HG03095 (cell line): ENCODE measurements at regions not wholly inside any gene's neighbourhood (a gene's known extent, or its start where the extent isn't known, plus 50 kb on each side); places are given as distances from the start of the nearest gene placed in this dataset.

ENCODE experiments used
- ATAC-seq: cut with Tn5 transposase; IDR thresholded peaks from one replicate; pipeline ENCODE4 v1.9.1; 2021; ENCODE audit warnings: moderate library complexity; ENCODE audit not compliant: unreplicated experiment

- ATAC-seq: no peak
Measured at GRCh38 chr2:4551691-4552474, 848.5 kb downstream of the DCDC2C start.

GRCh38 chr2:4553241-4553640 lies 849.9 kb downstream of the DCDC2C start:
- ATAC-seq: no peak

GRCh38 chr2:4556135-4556896 lies 852.9 kb downstream of the DCDC2C start:
- no peak for ATAC-seq

GRCh38 chr2:4561196-4561595 lies 857.8 kb downstream of the DCDC2C start:
- ATAC-seq: no peak

- ATAC-seq: no peak
Measured at GRCh38 chr2:4576075-4576474, 872.7 kb downstream of the DCDC2C start.

- ATAC-seq: no peak
Measured at GRCh38 chr2:4579977-4580376, 876.6 kb downstream of the DCDC2C start.

GRCh38 chr2:4585057-4585635 lies 881.8 kb downstream of the DCDC2C start:
- no peak for ATAC-seq

- no peak for ATAC-seq
Measured at GRCh38 chr2:4588606-4589005, 885.2 kb downstream of the DCDC2C start.

GRCh38 chr2:4591261-4591660 lies 887.9 kb downstream of the DCDC2C start:
- ATAC-seq: no peak

- no peak for ATAC-seq
Measured at GRCh38 chr2:4597400-4597799, 894.0 kb downstream of the DCDC2C start.

- no peak for ATAC-seq
Measured at GRCh38 chr2:4604767-4605166, 901.4 kb downstream of the DCDC2C start.

GRCh38 chr2:4618141-4618540 lies 914.8 kb downstream of the DCDC2C start:
- ATAC-seq: no peak

- ATAC-seq: no peak
Measured at GRCh38 chr2:4618630-4619228, 915.4 kb downstream of the DCDC2C start.

- ATAC-seq: no peak
Measured at GRCh38 chr2:4628998-4629501, 925.7 kb downstream of the DCDC2C start.

GRCh38 chr2:4635289-4635688 lies 931.9 kb downstream of the DCDC2C start:
- no peak for ATAC-seq

GRCh38 chr2:4653991-4654390 lies 950.6 kb downstream of the DCDC2C start:
- ATAC-seq: no peak

GRCh38 chr2:4656326-4656725 lies 953.0 kb downstream of the DCDC2C start:
- no peak for ATAC-seq

GRCh38 chr2:4662161-4662779 lies 958.9 kb downstream of the DCDC2C start:
- no peak for ATAC-seq

GRCh38 chr2:4668381-4668780 lies 965.0 kb downstream of the DCDC2C start:
- no peak for ATAC-seq

GRCh38 chr2:4670331-4670730 lies 967.0 kb downstream of the DCDC2C start:
- ATAC-seq: no peak

GRCh38 chr2:4673025-4673489 lies 969.7 kb downstream of the DCDC2C start:
- ATAC-seq: no peak
